Suprapubic skin (tissue), 4 donors: ENCODE measurements at regions not wholly inside any gene's neighbourhood (a gene's known extent, or its start where the extent isn't known, plus 50 kb on each side); places are given as distances from the start of the nearest gene placed in this dataset.

Experiments used
- EP300 ChIP-seq: sonication (generic); formaldehyde crosslinking; IDR thresholded peaks from one replicate; pipeline ENCODE4 v1.6.1; 2017; ENCODE audit warnings: antibody characterized with exemption
- POLR2AphosphoS5 ChIP-seq, 3 donors: sonication (generic); formaldehyde crosslinking; IDR thresholded peaks; one replicate each; pipeline ENCODE4 v1.6.1; 2017; ENCODE audit warnings: antibody characterized with exemption in 3 of 3

DNA sequence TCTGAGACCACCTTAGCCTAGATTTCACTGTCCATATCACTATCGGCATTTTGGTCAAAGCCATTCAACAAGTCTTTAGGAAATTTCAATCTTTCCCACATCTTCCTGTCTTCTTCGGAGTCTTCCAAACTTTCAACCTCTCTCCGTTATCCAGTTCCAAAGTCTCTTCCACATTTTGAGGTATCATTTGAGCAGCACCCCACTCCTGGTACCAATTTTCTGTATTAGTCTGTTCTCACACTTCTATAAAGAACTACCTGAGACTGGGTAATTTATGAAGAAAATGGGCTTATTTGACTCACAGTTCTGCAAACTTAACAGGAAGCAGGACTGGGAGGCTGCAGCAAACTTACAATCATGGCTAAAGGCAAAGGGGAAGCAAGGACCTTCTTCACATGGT lies 215.5 kb downstream of the CYLC2 start:
- TF ChIP-seq EP300, result no peak
- no peak for TF ChIP-seq POLR2AphosphoS5 (IDR thresholded peaks at IDR 0.05)
